ENCODE measurements at regions not wholly inside any gene's neighbourhood (a gene's known extent, or its start where the extent isn't known, plus 50 kb on each side); places are given as distances from the start of the nearest gene placed in this dataset.

DNA sequence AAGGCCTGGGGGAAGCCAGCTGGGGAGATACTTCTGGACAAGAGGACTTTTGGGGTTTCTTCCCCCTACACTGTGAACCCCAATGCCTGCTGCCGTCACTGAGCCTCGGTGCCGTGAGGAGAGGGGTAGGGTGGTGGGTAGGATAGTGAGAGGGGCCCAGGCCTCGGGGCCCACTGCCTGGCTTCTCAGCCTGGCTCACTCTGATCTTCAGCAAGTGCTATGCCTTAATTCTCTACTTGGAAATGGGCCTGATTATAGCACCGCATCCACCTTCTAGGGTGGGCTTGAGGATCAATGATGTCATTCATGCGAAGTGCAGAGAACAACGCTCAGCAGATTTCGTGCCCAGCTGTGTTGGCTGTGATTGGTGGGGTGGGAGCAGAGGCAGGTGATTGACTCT, 76.7 kb upstream of the NECTIN1 start:
- TF ChIP-seq, protein P1, sequence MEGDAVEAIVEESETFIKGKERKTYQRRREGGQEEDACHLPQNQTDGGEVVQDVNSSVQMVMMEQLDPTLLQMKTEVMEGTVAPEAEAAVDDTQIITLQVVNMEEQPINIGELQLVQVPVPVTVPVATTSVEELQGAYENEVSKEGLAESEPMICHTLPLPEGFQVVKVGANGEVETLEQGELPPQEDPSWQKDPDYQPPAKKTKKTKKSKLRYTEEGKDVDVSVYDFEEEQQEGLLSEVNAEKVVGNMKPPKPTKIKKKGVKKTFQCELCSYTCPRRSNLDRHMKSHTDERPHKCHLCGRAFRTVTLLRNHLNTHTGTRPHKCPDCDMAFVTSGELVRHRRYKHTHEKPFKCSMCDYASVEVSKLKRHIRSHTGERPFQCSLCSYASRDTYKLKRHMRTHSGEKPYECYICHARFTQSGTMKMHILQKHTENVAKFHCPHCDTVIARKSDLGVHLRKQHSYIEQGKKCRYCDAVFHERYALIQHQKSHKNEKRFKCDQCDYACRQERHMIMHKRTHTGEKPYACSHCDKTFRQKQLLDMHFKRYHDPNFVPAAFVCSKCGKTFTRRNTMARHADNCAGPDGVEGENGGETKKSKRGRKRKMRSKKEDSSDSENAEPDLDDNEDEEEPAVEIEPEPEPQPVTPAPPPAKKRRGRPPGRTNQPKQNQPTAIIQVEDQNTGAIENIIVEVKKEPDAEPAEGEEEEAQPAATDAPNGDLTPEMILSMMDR (IDR thresholded peaks at IDR 0.05) = no peak
- TF ChIP-seq POLR2AphosphoS5 (IDR thresholded peaks at IDR 0.05) = no peak
- TF ChIP-seq EP300 (IDR thresholded peaks at IDR 0.05) = no peak
